NCI-H82 treated with DMSO at 0.1 percent for 48 hours (cell line): ENCODE measurements at regions not wholly inside any gene's neighbourhood (a gene's known extent, or its start where the extent isn't known, plus 50 kb on each side); places are given as distances from the start of the nearest gene placed in this dataset.

ENCODE experiments used
- DNase-seq: peaks from one replicate; lab custom pipeline; 2025; ENCODE audit not compliant: unreplicated experiment; lab: John Stamatoyannopoulos, UW

- no peak for DNase-seq
Measured at GRCh38 chr3:66800941-66801545, 197.1 kb upstream of the KBTBD8 start.

DNA sequence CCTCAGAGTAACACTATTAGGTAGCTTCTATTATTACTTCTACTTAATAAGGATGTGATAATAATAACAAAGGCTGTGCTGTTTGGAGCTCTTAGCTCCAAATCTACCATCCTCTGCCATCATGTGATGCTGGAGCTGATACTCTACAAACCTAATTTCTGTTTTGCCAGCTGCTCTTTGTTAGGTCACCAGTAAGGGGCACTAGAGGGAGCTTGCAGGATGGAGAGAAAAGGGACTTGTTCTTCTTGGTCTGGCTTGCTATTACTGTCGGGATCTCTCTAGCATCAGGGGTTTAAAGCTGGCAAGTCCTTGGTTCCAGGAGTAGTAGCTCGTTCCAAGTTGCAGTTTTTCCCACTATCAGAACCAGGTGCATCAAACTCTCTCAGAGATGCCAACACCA is 194.9 kb upstream of the KBTBD8 start:
- no peak for DNase-seq

DNA sequence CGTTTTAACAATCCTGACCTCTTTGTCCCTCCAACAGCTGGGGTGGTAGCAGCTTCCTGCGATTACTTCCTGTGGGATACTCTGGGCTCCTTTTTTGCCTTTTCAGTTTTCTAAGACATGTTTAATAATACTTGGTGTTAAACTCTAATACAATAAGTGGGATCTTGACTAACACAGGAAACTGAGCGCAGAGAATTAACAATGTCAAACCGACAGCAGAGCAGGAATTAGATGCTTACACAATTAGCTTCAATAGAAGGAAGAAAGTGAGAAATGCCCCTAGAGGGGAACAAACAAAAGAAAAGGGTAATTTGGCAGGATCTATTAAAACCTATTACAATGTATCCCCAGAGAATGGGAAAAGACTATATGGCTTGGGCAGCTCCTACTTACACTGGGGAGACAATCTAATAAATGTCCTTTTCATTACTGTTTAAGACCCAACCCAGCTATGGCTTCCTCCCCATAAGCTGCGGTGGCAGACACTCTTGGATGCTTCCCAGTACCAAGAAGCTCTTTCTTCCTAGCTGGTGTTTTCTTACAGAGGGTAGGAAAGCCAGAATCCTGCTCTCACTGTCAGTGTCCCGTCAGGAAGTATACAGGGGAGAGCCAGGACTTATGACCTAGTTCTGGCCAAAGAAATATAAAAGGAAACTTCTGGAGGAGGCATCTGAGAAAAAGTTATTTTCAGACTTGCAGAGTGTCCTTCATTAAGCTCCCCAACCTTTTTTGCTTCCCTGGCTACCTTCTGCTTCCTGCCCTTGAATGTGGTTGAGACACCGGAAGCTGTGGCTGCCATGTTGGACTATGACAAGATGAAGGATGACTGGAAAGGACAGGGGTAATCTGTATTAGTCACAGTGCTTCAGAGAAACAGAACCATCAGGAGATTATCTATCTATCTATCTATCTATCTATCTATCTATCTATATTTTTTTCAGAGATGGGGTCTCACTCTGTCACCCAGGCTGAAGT is 194.1 kb upstream of the KBTBD8 start:
- DNase-seq: no peak

DNA sequence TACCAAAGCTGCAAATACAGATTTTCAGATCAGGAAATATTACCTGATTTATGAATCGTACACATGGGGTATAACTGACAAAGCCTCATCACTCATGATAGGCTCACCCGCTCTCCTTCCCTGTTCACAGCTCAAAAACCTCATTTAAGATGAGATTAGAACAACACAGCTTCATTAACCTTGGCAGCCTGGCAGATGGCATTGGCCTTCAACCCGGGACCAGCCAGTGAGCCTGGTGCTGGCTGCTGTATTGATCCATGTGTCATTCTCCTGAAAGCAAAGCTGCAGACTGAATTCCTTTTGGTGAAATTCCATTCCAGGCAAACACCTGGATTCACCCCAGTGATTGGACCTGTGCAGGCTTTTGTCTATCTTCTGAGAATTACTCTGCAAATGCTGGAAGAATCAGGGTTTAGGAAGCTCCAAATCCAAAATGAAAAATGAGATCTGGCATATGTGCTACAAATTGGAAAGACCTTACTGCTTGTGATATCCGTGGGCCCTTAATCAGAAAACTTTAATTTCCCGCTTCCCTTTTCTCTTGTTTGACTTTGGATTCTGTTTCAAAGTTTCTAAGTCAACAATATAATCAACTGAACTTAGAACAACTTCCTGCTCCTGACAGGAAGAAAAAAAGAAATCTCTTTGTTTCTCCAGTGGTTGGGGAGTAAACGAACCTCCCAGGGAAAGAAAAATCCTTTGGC is 189.1 kb upstream of the KBTBD8 start:
- DNase-seq: no peak

GRCh38 chr3:66809595-66809958 is 188.5 kb upstream of the KBTBD8 start:
- DNase-seq: no peak

- no peak for DNase-seq
Measured at GRCh38 chr3:66812136-66812535, 186.0 kb upstream of the KBTBD8 start.

DNA sequence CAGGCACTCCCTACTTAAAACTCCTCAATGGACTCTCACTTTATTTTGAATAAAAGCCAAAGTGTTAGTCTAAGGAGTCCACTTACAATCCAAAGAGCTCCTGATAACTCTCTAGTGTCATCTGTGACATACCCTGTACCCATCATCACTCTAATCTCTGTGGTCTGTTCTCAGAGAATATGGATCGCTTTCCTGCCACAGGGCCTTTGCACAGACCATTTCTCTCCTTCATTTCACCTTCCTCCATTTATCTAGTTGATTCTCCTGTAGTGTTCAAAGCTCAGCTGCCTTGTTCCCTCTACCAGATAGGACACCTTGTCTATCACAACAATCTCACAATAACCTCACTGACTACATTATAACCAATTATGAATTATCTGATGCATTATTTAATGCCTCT is 185.4 kb upstream of the KBTBD8 start:
- DNase-seq: no peak

- peak; percentile 46 for DNase-seq
Measured at GRCh38 chr3:66816090-66816761, 181.9 kb upstream of the KBTBD8 start.

- DNase-seq: no peak
Measured at GRCh38 chr3:66817951-66818557, 180.1 kb upstream of the KBTBD8 start.

DNA sequence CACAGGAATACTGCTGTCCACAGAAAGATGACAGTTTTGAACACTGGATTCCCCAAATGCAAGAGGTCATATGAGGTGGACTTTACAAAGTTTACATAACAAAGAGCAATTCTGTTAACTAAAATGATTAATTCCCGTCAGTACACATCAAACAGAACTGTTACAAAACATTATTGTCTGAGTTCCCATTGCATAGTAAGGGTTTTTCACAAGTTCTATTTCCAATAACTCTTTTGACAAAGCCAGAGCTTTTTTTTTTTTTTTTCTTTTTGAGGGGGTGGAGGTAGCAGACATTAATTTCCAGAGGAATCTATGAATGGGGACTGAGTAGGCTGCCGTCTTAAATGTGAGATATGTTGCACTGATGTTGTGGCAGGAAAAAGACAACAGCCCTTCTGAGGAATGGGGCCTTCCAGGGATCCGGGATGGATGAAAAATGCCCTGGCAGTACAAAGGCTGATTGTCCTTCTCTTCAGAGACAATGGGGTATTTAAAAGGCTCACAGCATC is 178.1 kb upstream of the KBTBD8 start:
- DNase-seq: no peak

DNA sequence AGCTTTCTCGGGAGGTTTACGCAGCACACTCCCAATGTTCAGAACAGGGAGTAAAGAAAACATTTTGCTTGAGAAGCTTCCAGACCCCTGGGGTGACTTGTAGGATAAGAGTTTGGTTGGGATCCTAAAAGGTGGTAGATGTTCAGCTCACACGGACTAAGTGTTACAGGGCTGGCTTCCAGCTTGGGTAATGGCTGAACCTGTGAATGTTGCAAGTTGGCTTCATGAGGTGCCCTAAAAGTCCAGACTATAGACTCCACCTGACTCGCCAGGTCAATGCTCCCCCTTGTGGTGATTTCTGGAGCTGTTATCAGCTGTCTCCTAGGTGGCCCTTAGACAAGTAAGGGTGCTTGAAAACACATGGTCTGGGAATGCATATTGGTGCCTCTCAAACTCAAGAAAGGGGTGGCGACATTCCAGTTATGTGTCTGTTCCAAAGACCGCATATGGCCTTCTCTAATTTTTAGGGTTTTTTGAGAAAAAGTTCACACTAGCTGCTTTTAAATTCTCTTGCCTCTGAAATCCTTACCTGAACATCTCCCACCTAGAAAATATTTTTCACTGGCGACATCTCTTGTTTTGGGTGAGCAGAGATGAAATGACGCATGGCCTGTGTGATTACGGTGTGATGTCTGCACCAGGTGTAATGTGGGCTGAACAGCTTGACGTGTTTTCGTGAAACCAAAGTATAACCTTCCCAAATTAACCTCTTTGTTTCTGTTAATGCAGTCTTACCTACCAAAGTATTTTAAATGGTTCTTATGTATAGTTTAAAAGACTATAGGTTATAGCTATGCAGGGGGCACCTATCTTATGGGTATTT is 175.7 kb upstream of the KBTBD8 start:
- DNase-seq: no peak

DNA sequence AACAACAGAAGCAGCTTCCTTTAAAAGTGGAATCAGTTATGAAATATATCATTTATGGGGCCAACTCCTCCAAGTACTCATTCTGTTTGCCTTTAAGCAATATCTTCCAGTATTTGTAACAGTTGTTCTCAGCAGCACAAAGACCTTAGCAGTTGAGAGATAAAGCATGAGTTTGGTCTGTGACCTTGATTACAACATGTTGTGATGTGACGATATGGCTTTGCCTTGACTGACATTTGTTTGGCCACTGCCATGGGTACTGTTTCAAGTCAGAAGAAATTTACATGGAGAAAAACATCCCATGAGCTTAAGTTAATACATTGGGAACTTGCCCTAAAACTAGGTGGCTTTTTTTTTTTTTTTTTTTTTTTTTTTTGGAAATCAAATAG is 175.1 kb upstream of the KBTBD8 start:
- DNase-seq: no peak

GRCh38 chr3:66823532-66823931 is 174.6 kb upstream of the KBTBD8 start:
- DNase-seq: no peak

GRCh38 chr3:66825375-66825774 is 172.7 kb upstream of the KBTBD8 start:
- no peak for DNase-seq

GRCh38 chr3:66827726-66828125 is 170.4 kb upstream of the KBTBD8 start:
- no peak for DNase-seq

- DNase-seq: no peak
Measured at GRCh38 chr3:66828303-66828702, 169.8 kb upstream of the KBTBD8 start.

DNA sequence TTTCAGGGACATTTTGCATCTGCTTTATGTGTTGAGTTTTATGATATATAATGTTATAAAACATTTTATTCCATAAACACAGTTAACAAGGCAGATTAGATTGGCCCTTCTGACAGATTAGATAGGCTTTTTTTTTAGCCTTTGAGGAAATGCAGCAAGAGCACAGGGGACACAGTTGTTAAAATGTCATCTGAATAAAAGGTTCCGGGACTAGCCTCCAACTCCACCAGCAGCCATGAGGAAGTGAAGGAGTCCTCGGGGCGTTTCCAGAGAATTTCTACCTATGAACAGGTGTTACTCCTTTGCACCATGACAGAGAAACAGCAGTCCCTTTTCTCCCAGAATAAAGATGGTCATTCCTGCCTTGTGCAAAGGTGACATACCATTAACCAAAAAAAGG is 167.8 kb upstream of the KBTBD8 start:
- no peak for DNase-seq

- DNase-seq: no peak
Measured at GRCh38 chr3:66831931-66832330, 166.2 kb upstream of the KBTBD8 start.

GRCh38 chr3:66836363-66837152 is 161.5 kb upstream of the KBTBD8 start:
- no peak for DNase-seq
